WTC11 (cell line): ENCODE measurements at regions not wholly inside any gene's neighbourhood (a gene's known extent, or its start where the extent isn't known, plus 50 kb on each side); places are given as distances from the start of the nearest gene placed in this dataset.

Source experiments
- CTCF ChIP-seq: fragments of 200-600 bp; IDR thresholded peaks from 2 replicates; pipeline ENCODE4 v1.8.0; 2022; ENCODE audit warnings: antibody characterized with exemption
- FOXJ3 ChIP-seq: sonication (generic); formaldehyde crosslinking; IDR thresholded peaks from 2 replicates; pipeline ENCODE4 v1.9.0; 2021; ENCODE audit warnings: missing genetic modification reagents, mild to moderate bottlenecking, borderline replicate concordance
- TEAD1 ChIP-seq: sonication (generic); formaldehyde crosslinking; IDR thresholded peaks from 2 replicates; pipeline ENCODE4 v1.8.0; 2022; ENCODE audit warnings: mild to moderate bottlenecking, missing genetic modification reagents
- USF1 ChIP-seq: sonication (generic); formaldehyde crosslinking; IDR thresholded peaks from 2 replicates; pipeline ENCODE4 v1.8.0; 2022; ENCODE audit warnings: mild to moderate bottlenecking, missing genetic modification reagents
- ZNF121 ChIP-seq: sonication (generic); formaldehyde crosslinking; IDR thresholded peaks from 2 replicates; pipeline ENCODE4 v1.8.0; 2023; ENCODE audit warnings: missing genetic modification reagents

- TF ChIP-seq CTCF (no peak), USF1 (CRISPR knock-in tag) (no peak), TEAD1 (CRISPR knock-in tag) (no peak), ZNF121 (CRISPR knock-in tag) (no peak), FOXJ3 (CRISPR knock-in tag) (no peak)
Measured at GRCh38 chr2:66901344-66901743, 466.4 kb downstream of the MEIS1 start.
